SK-N-SH treated with all-trans-retinoic acid at 6 μM for 48 hours (cell line): ENCODE measurements at regions not wholly inside any gene's neighbourhood (a gene's known extent, or its start where the extent isn't known, plus 50 kb on each side); places are given as distances from the start of the nearest gene placed in this dataset.
"Not testable (repeated sequence)": the region's sequence is repeated elsewhere in the genome, so short reads cannot be mapped to it uniquely, and the experiment has no call there.

Source experiments
- ATAC-seq: fragments of 200-7000 bp; cut with Tn5 transposase; 3 replicates; pipeline ENCODE4 v1.9.1; 2020; ENCODE audit warnings: mild to moderate bottlenecking, moderate library complexity
- ARNTL ChIP-seq: fragments of 450-650 bp; formaldehyde crosslinking; IDR thresholded peaks from 2 replicates; pipeline ENCODE4 v1.5.0; 2020; ENCODE audit warnings: low read depth, mild to moderate bottlenecking, moderate library complexity, borderline replicate concordance
- BACH2 ChIP-seq: fragments of 250-450 bp; sonication (Bioruptor Pico); IDR thresholded peaks from 2 replicates; pipeline ENCODE4 v1.9.0; 2021; ENCODE audit warnings: mild to moderate bottlenecking, borderline replicate concordance
- CREB5 ChIP-seq: fragments of 250-450 bp; sonication (Bioruptor Pico); IDR thresholded peaks from 2 replicates; pipeline ENCODE4 v1.5.1; 2020; ENCODE audit warnings: low read depth, mild to moderate bottlenecking, moderate library complexity
- CSDC2 ChIP-seq: fragments of 250-450 bp; sonication (Bioruptor Pico); IDR thresholded peaks from 2 replicates; pipeline ENCODE4 v1.5.0; 2020; ENCODE audit warnings: mild to moderate bottlenecking, moderate library complexity
- CSRNP3 ChIP-seq: fragments of 250-450 bp; sonication (Bioruptor Pico); IDR thresholded peaks from 2 replicates; pipeline ENCODE4 v1.5.1; 2021; ENCODE audit warnings: mild to moderate bottlenecking, moderate library complexity
- GLIS3 ChIP-seq: fragments of 250-450 bp; sonication (Bioruptor Pico); IDR thresholded peaks from 2 replicates; pipeline ENCODE4 v1.5.0; 2020; ENCODE audit warnings: mild to moderate bottlenecking, moderate library complexity
- ISL1 ChIP-seq: fragments of 250-450 bp; sonication (Bioruptor Pico); IDR thresholded peaks from 2 replicates; pipeline ENCODE4 v2.1.2; 2022; ENCODE audit warnings: mild to moderate bottlenecking, moderate library complexity
- OSR1 ChIP-seq: fragments of 250-450 bp; sonication (Bioruptor Pico); IDR thresholded peaks from 2 replicates; pipeline ENCODE4 v1.8.0; 2022; ENCODE audit warnings: moderate library complexity, mild to moderate bottlenecking, inconsistent platforms
- POU6F1 ChIP-seq: fragments of 250-450 bp; sonication (Bioruptor Pico); IDR thresholded peaks from 2 replicates; pipeline ENCODE4 v1.8.0; 2021; ENCODE audit warnings: low read depth, mild to moderate bottlenecking, moderate library complexity, borderline replicate concordance
- PPARA ChIP-seq: fragments of 250-450 bp; sonication (Bioruptor Pico); IDR thresholded peaks from 2 replicates; pipeline ENCODE4 v1.5.0; 2020; ENCODE audit warnings: mild to moderate bottlenecking, borderline replicate concordance
- RARB ChIP-seq: fragments of 250-450 bp; sonication (Bioruptor Pico); IDR thresholded peaks from 2 replicates; pipeline ENCODE4 v1.8.0; 2021; ENCODE audit warnings: mild to moderate bottlenecking, moderate library complexity
- SNAI2 ChIP-seq: fragments of 250-450 bp; sonication (Bioruptor Pico); IDR thresholded peaks from 2 replicates; pipeline ENCODE4 v1.5.0; 2020; ENCODE audit warnings: mild to moderate bottlenecking, moderate library complexity
- TOX ChIP-seq: fragments of 250-450 bp; sonication (Bioruptor Pico); IDR thresholded peaks from 2 replicates; pipeline ENCODE4 v1.8.0; 2021; ENCODE audit warnings: mild to moderate bottlenecking, moderate library complexity, borderline replicate concordance
- TSHZ2 ChIP-seq: fragments of 250-450 bp; sonication (Bioruptor Pico); IDR thresholded peaks from 2 replicates; pipeline ENCODE4 v1.5.0; 2020; ENCODE audit warnings: mild to moderate bottlenecking, moderate library complexity
- ZC3H10 ChIP-seq: fragments of 250-450 bp; sonication (Bioruptor Pico); IDR thresholded peaks from 2 replicates; pipeline ENCODE4 v1.5.1; 2021; ENCODE audit warnings: mild to moderate bottlenecking, moderate library complexity
- ZFP3 ChIP-seq: fragments of 250-450 bp; sonication (Bioruptor Pico); IDR thresholded peaks from 2 replicates; pipeline ENCODE4 v1.5.0; 2020; ENCODE audit warnings: mild to moderate bottlenecking, moderate library complexity
- ZFP30 ChIP-seq: fragments of 450-650 bp; formaldehyde crosslinking; IDR thresholded peaks from 2 replicates; pipeline ENCODE4 v1.5.0; 2022; ENCODE audit warnings: mild to moderate bottlenecking, moderate library complexity
- ZNF70 ChIP-seq: fragments of 450-650 bp; formaldehyde crosslinking; IDR thresholded peaks from 2 replicates; pipeline ENCODE4 v1.5.0; 2020; ENCODE audit warnings: mild to moderate bottlenecking, moderate library complexity

- no peak for ATAC-seq
- no peak for TF ChIP-seq ZFP3 (CRISPR knock-in tag)
- TF ChIP-seq TOX: no peak
- no peak for TF ChIP-seq ARNTL
- no peak for TF ChIP-seq CREB5 (CRISPR knock-in tag)
Measured at GRCh38 chr9:80673496-80673895, 1015.9 kb downstream of the TLE1 start.

GRCh38 chr9:80665479-80665878 lies 1023.9 kb downstream of the TLE1 start:
- ATAC-seq: no peak

GRCh38 chr9:80664327-80665210 lies 1024.8 kb downstream of the TLE1 start:
- TF ChIP-seq BACH2 (CRISPR knock-in tag) (no peak), ZNF70 (CRISPR knock-in tag) (no peak), SNAI2 (CRISPR knock-in tag) (no peak), CREB5 (CRISPR knock-in tag) (no peak), GLIS3 (no peak), TOX (no peak)
- ATAC-seq: no peak

More at GRCh38 chr9:80665479-80665878, 1023.9 kb downstream of the TLE1 start:
- TF ChIP-seq RARB (CRISPR knock-in tag): no peak

GRCh38 chr9:80659751-80660150 lies 1029.6 kb downstream of the TLE1 start:
- ATAC-seq: not testable (repeated sequence)

- TF ChIP-seq ZC3H10 (CRISPR knock-in tag): no peak
- TF ChIP-seq CREB5 (CRISPR knock-in tag): no peak
- no peak for TF ChIP-seq CSDC2
- TF ChIP-seq SNAI2 (CRISPR knock-in tag): no peak
- TF ChIP-seq TOX: no peak
- no peak for TF ChIP-seq ZFP30 (CRISPR knock-in tag)
- no peak for TF ChIP-seq BACH2 (CRISPR knock-in tag)
- no peak for TF ChIP-seq RARB (CRISPR knock-in tag)
- no peak for TF ChIP-seq ZNF70 (CRISPR knock-in tag)
- no peak for TF ChIP-seq TSHZ2 (CRISPR knock-in tag)
- no peak for TF ChIP-seq ISL1 (CRISPR knock-in tag)
- no peak for TF ChIP-seq POU6F1
- no peak for TF ChIP-seq CSRNP3 (CRISPR knock-in tag)
- TF ChIP-seq OSR1: no peak
- no peak for TF ChIP-seq GLIS3
- TF ChIP-seq PPARA: no peak
- no peak for TF ChIP-seq ZFP3 (CRISPR knock-in tag)
- no peak for ATAC-seq
Measured at GRCh38 chr9:80651044-80651443, 1038.3 kb downstream of the TLE1 start.
